AG09309 (cell line): ENCODE measurements at regions not wholly inside any gene's neighbourhood (a gene's known extent, or its start where the extent isn't known, plus 50 kb on each side); places are given as distances from the start of the nearest gene placed in this dataset.

ENCODE experiments used
- DNase-seq: peaks from one replicate; pipeline ENCODE4 v3.0.0-alpha.2; 2010; ENCODE audit warnings: low read depth
- H3K4me3 ChIP-seq: 2 replicates; pipeline ENCODE4 v1.5.1; 2011; ENCODE audit warnings: mild to moderate bottlenecking, low read depth, low read length, moderate library complexity; ENCODE audit not compliant: control insufficient read depth
- CTCF ChIP-seq: IDR thresholded peaks from 2 replicates; pipeline ENCODE4 v1.5.1; 2011; ENCODE audit warnings: mild to moderate bottlenecking, low read depth, low read length, inconsistent platforms; ENCODE audit not compliant: insufficient read depth, control insufficient read depth; ENCODE audit errors: missing control alignments

- no peak for TF ChIP-seq CTCF
- H3K4me3 ChIP-seq: no peak overlapping the region
- DNase-seq: no peak
Observed at GRCh38 chr6:9851006-9851405, 563.9 kb downstream of the TFAP2A start.

GRCh38 chr6:9848094-9848493 lies 566.8 kb downstream of the TFAP2A start:
- TF ChIP-seq CTCF: no peak
- DNase-seq: no peak

GRCh38 chr6:9841886-9842725 lies 572.8 kb downstream of the TFAP2A start:
- no peak for DNase-seq
- no peak for TF ChIP-seq CTCF
- no peak overlapping the region for H3K4me3 ChIP-seq

More at GRCh38 chr6:9848094-9848493, 566.8 kb downstream of the TFAP2A start:
- H3K4me3 ChIP-seq: no peak overlapping the region

GRCh38 chr6:9834233-9834632 lies 580.6 kb downstream of the TFAP2A start:
- no peak for DNase-seq
- no peak overlapping the region for H3K4me3 ChIP-seq
- no peak for TF ChIP-seq CTCF

GRCh38 chr6:9831783-9832182 lies 583.1 kb downstream of the TFAP2A start:
- DNase-seq: no peak
- TF ChIP-seq CTCF: no peak
- H3K4me3 ChIP-seq: no peak overlapping the region

GRCh38 chr6:9830808-9831207 lies 584.1 kb downstream of the TFAP2A start:
- no peak for TF ChIP-seq CTCF
- DNase-seq: no peak
- H3K4me3 ChIP-seq: no peak overlapping the region
